CD4-positive, alpha-beta T cell treated with Interleukin-10 for 1 hour (primary cell): ENCODE measurements at regions not wholly inside any gene's neighbourhood (a gene's known extent, or its start where the extent isn't known, plus 50 kb on each side); places are given as distances from the start of the nearest gene placed in this dataset.

Experiments used
- DNase-seq: peaks from one replicate; pipeline ENCODE4 v3.0.0-alpha.2; 2020

DNA sequence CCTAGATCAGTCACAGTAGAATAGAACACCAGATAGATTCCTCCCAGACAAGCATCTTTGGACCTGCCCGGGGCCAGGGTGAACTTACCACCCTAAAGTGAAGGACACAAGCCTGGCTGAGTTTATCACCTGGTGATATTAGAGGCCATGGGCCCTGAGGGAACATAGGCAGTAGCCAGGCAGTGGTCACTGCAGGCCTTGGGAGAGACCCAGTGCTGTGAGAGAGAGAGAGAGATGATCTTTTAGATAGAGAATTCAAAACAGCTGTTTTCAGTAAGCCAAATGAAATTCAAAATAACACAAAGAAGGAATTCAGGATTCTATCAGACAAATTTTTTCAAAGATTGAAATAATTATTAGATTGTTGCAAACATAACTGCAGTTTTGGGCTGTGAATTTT lies 1679.9 kb downstream of the EFNB2 start:
- no peak for DNase-seq

DNA sequence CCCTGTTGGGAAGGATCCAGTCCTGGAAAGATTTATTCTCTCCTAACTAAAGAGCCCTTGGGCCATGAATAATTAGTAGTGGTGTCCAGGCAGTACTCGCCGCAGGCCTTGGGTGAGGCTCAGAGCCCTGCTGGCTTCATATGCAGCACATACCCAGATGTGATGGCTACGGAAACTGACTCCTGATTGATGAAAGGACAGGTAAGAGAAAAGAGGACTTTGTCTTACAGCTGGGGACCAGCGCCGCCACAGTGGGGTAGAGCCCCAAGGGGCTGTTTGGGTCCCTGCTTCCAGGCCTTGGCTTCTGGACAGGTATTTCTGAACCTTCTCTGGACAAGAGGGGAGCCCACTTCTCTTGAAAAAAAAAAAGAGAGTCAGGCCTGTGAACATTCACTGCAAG lies 1680.8 kb downstream of the EFNB2 start:
- DNase-seq, result no peak

DNA sequence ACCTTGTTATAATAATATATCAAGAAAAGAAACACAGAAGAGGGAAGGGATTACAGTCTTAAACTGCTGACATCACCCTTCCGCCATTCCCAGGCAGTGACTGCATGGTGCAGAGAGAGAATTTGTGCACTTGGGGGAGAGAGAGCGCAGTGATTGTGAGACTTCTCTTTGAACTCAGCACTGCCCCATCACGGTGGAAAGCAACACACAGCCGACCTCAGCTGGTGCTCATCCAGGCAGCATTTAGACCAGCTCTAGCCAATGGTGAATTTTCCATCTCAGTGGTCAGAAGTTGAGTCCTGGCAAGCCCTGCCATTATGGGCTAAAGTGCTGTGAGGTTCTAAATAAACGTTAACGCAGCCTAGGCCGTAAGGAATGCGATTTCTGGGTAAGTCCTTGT lies 1681.5 kb downstream of the EFNB2 start:
- no peak for DNase-seq

DNA sequence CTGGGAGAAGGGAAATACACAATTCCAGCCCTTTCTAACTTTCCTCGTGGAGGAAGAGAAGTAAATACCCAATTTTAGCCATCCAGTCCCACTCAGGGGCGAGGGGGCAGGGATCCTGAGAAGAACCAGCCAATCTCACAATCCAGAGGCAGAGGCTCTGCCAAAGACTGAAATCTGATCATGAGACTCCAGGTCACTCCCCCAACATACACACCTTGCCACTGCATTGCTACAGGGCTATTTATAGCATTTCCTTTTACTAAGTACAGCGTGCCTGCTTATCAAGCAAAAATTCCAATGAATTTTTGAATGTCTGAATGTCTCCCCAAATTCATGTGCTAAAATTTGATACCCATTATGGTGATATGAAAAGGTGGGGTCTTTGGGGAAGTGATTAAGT lies 1687.5 kb downstream of the EFNB2 start:
- no peak for DNase-seq

DNA sequence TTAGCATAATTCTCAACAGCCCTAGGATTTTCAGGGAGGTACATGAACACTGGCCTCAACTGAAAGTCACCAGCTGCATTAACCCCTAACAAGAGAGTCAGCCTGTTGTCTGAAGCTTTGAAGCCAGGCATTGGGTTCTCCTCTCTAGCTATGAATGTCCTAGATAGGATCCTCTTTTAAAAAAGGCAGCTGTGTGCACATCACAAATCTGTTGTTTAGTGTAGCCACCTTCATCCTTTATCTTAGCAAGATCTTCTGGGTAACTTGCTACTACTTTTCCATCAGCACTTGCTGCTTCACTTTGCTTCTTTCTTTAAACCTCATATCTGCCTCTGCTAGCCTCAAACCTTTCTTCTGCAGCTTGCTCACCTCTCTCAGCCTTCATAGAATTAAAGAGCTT lies 1692.1 kb downstream of the EFNB2 start:
- DNase-seq, result no peak

DNA sequence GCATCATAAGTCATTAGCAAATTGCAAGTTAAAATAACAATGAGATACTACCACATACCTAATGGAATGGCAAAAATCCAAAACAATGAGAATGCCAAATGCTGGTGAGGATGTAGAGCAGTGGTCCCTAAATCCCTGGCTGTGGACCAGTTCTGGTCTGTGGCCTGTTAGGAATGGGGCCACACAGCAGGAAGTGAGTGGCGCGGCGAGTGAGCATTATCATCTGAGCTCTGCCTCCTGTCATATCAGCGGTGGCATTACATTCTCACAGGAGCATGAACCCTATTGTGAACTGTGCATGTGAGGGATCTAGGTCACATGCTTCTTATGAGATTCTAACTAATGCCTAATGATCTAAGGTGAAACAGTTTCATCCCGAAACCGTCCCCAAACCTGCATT lies 1694.4 kb downstream of the EFNB2 start:
- DNase-seq, result no peak

DNA sequence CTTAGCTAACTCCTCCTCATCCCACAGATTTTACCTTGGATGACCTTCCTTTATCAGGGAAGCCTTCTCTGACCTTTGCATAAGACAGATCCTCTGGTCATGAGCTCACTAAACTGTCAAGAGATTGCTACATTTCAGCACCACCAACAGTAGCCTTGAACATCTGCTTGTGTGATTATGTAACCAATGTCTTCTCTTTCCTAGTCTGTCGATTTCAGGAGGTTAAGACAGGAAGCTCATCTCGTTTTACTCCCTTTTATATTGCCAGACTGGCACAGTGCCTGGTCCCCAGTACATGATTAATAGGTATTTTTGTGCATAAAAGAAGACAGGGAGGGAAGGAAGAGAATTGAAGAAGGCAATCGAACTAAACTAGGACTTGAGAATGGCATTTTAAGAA lies 1697.7 kb downstream of the EFNB2 start:
- DNase-seq, result no peak

DNA sequence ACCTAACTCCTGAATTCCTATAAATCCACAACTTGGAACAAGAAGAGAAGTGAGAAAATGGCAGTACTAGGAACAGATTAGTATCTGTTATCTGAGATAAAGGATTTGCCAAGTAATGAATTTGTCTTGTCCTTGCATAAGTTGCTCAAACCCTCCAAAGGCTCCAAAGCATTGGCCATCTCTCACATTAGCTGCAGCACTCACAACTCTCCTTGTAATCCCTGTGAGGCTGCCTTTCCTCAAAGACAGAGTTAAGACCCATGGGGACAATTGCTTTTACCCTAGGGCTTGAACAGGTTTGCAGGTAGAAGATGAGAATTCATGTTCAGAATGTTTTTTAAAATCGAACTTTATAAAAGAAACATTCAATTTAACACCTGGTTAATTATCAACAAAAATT lies 1702.2 kb downstream of the EFNB2 start:
- DNase-seq, result no peak

DNA sequence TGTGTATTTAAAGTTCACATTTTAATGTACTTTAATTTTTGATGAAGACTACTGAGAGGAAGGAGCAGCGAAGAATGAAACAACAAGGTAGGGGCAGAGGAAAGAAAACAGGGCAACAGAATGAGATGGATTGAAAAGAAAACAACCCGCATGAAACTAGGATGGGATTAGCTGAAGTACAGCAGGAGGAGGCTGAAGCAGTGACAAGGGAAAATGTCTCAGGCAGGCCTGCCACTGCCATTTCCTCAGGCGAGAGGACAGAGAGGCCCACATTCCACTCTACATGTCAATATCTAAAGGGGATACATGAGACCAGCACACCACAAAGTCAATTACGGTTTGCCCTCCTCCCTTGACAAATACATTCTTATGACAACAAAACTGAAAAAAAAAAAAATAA lies 1703.2 kb downstream of the EFNB2 start:
- no peak for DNase-seq

DNA sequence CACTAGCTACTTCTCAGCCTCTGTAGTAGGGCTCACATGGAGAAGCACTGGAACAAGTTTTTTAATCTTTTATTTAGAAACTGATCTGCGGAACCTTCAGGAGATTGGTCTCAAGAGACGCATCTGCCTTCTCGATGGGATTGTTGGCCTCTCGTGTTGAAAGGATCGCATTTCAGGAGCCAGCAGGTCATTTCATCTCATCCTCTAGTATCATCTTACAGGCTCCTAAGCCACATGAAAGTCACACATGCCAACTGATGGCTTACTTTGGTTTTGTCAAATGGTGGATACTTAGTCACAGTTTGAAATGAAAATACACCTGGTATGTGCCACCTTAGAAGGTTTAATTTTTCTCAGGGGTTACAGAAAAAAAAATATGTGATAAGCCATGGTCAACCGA lies 1703.6 kb downstream of the EFNB2 start:
- no peak for DNase-seq

DNA sequence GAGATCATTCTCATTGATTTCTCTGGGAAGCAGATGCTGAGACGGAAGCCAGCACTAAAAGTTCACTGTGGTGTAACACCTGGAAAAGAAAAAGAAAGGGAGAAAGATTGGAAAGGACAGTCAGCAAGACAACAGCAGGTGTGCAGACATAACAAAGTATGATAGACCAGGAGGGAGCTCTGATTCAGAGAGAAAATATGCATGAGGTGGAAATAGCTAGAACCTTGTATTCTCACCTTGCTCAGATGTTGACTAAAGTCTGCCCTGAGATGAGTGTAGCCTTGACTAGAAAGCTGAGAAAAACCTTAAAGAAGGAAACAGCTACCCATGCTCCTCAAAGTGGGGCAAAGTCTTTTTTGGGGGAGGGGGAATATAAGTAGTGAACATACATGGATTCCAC lies 1711.8 kb downstream of the EFNB2 start:
- no peak for DNase-seq

DNA sequence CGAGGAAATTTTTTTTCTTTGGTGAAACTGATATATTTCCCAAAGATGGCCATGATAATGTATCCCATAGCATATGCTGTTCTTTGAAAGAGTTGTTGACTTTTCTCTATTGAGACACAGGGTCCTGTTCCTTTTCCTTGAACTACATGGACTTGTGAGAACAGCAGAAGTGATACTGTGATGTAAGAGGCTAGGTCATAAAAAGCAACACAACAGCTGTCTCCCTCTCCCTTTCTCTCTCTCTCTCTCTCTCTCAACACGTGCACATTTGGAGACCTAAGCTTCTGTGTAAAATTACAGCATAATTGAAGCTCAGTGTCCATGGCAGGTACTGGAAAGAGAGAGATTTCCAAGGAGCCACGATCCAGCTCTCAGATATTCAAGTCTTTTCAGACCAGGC lies 1712.4 kb downstream of the EFNB2 start:
- no peak for DNase-seq

DNA sequence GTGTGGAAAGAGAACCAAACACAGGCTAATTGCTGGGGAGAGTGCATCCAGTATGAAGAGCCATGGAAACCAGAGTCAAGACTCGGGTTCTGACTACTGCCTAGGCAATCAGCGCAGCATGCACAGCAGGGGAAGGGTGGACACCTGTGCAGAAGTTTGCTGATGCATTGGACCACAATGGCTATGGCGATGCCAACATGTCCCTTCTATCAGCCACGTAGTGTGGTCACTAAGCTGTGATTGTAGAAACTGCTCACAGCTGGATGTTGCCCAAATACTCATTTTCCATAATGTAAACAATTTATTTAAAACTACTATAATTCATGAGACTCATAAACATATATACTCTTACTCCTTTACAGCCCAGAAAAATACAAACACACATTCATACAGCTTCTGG lies 1718.2 kb downstream of the EFNB2 start:
- DNase-seq, result no peak

DNA sequence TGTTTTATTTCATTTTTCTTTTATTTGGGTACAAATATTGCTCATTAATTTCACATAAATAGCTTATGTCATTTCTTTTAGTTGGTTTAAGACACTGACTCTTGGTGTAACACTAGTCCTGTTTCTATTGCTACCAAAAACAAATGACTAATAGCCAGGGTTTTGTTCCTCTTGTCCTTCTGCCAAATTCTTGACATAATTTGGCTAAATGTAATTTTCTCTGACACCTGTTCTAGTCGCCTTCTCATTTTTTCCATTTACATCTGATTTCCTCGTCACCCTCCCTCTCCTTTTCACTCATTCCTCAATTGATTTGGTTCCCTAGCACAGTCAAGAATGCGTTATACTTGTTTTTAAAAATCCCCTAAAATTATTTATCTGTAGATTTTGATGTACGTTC lies 1718.7 kb downstream of the EFNB2 start:
- DNase-seq, result no peak

DNA sequence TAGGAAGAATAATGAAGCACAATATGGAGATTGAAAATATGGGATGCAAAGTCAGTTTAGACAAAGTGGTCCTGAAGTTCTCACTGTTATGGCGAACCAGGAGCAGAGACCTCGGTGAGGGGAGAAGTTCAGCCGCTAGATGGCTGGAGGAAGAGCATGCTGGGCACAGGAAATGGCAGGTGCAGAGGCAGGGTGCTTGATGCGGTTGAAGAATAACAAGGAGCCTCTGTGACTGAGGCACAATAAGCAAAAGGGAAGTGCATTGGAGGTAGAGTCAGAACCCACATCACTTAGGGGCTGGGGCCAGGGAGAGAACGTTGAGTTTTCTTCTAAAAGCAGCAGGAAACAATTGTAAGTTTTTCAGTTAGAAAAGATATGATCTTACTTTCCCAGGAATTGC lies 1725.2 kb downstream of the EFNB2 start:
- DNase-seq, result no peak

DNA sequence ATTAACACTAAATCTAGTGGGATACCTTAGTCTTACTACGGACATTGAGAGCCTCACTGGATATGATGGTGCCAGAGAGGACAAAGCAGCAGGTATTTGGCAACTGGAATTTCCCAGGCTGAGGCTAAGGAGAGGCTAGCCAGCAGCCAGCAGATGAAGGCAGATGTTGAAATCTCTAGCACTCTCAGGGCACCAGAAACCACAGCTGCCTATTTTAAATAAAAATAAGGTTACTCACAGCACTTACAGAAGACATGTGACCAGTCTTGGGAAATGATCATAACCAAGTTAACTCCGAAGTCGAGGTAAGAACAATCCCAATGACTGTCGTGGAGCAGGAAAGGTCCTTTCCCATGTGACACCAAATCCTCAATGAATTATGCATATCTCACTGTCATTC lies 1726.0 kb downstream of the EFNB2 start:
- no peak for DNase-seq

DNA sequence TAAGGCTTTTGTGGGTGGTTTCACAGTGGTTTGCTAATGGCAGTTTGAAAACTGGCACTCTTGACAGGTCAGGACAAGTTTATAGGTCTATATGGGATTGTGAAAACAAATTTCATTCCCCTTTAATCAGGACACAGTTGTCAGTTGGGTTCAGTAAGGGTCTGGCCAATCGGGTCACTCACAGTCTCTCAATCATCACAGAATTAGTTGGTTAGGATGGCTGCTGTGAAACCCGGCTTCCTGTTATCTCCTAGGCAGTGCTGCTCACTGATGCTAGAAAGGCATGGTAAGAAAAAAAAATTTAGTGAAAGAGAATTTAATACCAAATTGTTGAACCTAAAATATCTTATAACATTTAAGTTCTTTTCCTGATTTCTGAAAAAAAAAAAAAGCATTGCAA lies 1730.1 kb downstream of the EFNB2 start:
- DNase-seq, result no peak

DNA sequence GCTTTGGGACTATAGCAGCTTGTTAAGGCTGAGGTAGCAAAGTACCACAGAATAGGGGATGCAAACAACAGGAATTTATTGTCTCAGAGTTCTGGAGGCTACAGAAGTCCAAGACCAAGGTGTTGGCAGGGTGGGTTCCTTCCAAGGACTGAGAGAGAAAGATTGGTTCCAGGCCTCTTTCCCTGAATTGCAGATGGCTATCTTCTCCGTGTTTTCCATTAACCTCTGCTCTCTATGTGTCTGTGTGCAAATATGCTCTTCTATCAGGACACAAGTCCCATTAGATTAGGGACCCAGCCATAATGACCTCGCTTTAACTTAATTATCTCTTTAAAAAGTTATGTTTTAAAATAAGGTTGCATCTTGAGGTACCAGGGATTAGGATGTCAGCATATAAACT lies 1732.9 kb upstream of the SLC10A2 start:
- DNase-seq, result no peak

DNA sequence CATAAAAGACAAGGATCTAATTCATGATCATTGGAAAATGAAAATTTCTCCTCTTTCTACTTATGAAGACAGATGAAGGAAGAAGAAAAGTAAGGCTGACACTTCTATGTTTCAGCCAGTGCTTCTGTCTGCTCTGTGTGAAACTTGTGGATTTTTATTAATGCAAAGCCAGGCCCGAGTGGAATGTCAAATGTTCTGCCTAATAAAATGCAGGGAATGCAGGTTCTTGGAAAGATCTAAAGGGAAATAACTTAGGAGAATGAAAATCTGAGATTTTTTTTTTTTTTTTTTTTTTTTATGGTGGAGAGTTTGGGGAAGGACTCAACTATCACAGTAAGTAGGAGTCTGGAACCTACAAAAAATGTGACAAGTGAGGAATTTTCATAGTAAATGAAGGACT lies 1732.3 kb upstream of the SLC10A2 start:
- DNase-seq, result no peak

DNA sequence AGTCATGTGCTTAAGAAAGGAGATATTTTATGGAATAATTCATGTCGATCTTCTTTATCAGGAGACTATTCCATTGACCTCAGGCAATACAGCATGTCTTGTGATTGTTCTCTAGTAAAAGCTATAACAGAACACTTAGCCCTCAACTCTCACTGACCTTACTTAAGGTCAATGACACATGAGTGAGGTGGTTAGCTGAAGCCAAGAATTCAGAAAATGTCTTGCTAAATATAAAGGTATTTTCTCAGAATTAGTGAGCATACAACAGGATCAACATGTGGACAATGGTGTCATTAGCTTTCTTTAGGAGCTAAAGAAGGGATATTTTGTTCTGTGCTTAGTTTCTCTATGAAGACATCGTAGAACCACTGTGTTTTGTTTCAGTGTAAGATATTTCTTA lies 1730.4 kb upstream of the SLC10A2 start:
- DNase-seq, result no peak

DNA sequence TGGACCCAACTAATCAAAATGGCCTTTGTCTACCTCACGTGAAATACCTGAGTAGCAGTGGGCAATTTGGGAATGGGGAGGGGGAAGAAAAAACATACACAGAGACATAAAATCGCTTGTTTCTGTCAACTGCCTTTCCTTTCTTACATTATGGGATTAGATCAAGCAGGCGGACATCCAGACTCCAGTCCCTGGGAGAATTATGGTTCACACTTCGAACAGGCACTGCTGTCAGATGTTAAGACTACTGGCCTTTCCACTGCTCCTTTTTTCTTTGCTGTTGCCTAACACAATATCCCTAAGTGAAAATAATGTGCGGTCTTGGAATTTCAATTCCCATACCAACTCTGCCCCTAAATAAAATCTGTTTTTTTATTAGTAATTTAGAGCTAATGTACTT lies 1719.7 kb upstream of the SLC10A2 start:
- DNase-seq, result no peak

DNA sequence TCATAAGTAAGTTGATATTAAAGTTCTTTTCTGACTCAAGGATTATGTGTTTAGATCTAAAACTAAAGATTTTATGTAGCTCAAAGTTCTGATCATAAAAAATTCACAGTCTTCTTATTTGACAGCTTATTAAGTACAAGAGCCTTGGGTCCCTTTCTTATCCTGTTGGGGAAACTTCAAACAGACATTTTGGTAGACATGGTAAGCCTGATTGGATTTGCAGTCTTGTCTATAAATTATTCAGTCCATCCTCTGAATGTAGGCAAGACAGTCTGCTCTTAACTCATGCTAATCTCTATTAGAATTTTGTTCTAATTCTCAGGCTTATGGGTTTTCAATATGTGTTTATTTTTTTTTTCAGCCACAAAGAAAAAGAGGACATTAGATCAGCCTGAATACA lies 1718.7 kb upstream of the SLC10A2 start:
- DNase-seq, result no peak

DNA sequence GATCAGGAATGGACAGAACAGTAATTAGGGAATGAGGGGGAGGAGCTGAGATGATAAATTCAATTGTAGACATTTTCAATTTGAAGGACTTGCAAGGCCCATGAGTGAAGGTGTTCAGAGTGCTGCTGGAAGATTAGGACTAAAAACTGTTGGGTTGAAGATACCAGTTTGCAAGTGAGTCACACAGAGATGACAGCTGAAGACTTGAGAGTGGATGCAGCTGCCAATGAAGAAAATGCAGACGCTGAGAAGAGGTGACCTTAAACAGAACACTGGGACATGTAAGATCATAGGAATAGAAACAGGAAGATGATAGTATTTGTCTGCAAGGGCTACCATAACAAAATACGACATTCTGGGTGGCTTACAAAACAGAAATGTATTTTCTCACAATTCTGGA lies 1716.5 kb upstream of the SLC10A2 start:
- DNase-seq, result no peak

DNA sequence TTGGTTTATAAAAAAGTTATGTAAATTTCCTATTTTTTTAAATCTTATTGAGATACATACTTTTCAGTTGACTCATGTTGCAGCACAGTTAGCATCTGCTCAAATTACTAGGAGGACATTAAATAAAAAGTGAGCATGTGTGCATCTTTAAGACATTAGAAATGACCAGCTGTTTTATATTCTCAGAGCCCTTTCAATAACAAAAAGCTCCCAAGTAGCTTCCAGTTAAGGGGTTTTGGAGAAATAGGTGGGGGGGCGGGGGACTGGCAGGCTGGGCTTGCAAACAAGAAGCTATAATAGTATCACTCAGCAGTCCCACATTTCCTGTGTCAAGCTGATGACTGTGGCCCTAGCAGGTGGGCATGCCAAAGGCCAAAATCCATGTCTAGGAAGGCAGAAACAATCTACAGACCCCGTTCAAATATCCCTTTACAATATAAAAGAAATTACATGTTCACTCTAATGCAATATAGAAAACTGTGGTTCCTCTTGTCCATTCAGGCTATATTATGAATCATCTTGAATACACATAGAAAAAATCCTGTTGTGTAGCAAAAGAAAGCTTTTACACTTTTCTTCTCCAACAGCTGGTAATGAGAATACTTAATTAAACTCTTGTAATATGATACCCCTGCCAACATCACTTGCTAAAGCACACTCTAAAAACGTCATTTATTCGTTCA lies 1713.2 kb upstream of the SLC10A2 start:
- no peak for DNase-seq

DNA sequence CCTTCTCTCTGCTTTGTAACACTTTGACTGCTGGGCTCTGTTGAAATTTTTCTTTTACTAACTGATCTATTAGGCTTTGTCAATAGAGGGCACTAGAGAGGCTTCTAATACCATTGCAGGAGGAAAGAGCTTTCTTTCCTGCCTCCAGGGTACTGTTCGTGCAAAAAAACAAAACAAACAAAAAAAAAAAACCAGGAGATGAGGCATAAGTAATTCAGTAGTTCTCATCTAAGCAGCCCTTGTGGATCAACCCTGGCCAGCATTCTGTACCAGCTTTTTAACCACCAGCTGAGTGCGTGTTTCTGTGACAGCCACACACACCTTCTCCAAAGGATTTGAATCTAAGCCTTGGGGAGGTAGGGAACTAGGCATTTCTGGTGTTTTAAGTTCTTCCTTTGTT lies 1707.6 kb upstream of the SLC10A2 start:
- DNase-seq, result peak; percentile 1

DNA sequence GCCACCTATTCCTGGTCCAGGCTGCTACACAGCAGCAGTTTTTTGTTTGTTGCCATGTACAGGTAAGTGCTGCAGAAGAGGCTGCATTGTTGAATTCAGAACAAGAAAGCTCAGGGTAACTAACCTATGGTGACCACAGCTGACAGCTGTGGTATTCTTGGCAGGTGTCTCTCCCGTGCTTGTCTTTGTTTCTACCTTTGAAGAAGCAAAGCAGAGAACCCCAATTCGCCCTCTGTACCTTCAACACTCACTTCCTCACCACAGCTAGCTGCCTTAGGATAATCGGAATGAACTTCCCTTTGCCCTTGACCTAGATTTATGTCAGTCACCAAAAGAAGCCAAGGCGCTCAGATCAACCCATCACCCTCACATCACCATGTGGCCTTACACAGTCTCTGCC lies 1703.3 kb upstream of the SLC10A2 start:
- DNase-seq, result no peak
